Fibroblast of skin of right biceps (primary cell): ENCODE measurements at regions not wholly inside any gene's neighbourhood (a gene's known extent, or its start where the extent isn't known, plus 50 kb on each side); places are given as distances from the start of the nearest gene placed in this dataset.
"Not testable (repeated sequence)": the region's sequence is repeated elsewhere in the genome, so short reads cannot be mapped to it uniquely, and the experiment has no call there.

ENCODE experiments used
- DNase-seq: peaks from one replicate; pipeline ENCODE4 v3.0.0-alpha.2; 2013

- DNase-seq = peak; percentile 94
Observed at GRCh38 chr1:98325646-98326440, 335.7 kb upstream of the SNX7 start.

DNA sequence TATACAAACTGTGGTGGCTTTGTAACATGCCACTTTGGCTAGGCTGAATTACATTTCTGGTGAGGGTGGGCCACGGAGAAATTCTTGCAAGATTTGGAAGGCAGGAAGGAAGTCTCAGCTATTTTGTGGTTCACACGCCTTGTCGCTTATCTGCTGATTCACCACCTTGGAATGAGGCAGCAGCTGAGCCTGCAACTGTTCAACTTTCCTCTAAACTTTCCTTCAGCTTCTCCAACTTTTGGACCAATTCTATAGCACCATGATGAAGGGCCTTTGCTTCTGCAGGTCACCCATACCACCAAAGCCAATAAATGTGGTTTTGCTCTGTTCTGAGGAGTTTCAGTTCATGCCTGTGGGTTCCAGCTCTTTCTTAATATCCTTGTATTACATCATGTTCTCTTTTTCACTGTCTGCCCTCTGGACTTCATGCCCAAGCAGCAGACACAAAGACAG lies 337.6 kb upstream of the SNX7 start:
- peak; percentile 99 for DNase-seq

GRCh38 chr1:98323388-98323787 lies 338.1 kb upstream of the SNX7 start:
- peak; percentile 86 for DNase-seq

DNA sequence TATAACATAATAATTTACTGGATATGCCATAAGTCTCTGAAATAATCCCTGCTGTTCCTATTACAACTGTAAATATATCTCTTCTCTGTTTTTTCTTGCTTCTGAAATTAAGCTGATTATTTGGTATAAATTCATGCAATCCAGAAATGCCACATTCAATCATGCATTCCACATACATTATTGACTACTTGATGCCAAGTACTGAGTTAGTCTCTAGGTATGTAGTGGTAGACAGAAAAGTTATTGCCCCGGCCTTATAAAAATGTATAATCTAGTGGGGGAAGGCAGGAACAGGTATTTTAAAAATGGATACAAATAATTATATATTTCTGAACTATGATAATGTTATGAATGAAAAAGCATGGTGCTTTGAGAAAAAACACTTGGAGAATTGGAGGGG lies 338.6 kb upstream of the SNX7 start:
- peak; percentile 64 for DNase-seq

DNA sequence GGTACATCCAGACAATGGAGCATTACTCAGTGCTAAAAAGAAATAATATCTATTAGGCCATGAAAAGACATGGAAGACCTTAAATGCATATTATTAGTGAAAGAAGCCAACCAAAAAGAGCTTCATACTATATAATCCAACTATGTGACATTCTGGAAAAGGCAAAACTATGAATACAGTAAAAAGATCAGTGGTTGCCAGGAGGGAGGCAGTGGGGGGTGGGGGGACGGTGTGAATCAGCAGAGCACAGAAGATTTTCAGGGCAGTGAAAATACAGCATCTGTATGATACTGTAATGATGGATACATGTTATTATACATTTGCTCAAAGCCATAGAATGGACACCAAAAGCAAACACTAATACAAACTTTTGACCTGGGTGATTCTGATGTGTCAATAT lies 339.4 kb upstream of the SNX7 start:
- DNase-seq = peak; percentile 30

GRCh38 chr1:98321191-98321590 lies 340.3 kb upstream of the SNX7 start:
- no peak for DNase-seq

- DNase-seq = peak; percentile 86
Observed at GRCh38 chr1:98316286-98316905, 345.1 kb upstream of the SNX7 start.

GRCh38 chr1:98315309-98315708 lies 346.2 kb upstream of the SNX7 start:
- DNase-seq = peak; percentile 82

DNA sequence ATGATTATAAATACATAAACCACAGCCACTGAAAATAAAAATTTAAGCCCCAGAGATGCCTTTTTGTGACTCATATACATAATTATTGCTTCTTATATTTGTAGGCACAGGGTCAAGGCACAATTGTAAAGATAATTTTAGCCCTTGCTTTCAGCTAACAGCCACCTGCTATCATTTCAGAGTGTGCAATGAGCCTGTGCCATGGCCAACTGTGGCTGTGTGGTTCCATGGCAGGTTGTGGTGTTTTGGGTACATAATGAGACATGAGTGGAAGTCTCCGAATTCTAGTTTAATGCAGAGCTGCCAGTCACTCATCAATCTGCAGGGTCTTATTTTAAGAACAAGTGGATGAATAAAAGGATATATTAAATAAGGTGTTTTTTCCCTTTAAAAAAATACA lies 346.9 kb upstream of the SNX7 start:
- no peak for DNase-seq

DNA sequence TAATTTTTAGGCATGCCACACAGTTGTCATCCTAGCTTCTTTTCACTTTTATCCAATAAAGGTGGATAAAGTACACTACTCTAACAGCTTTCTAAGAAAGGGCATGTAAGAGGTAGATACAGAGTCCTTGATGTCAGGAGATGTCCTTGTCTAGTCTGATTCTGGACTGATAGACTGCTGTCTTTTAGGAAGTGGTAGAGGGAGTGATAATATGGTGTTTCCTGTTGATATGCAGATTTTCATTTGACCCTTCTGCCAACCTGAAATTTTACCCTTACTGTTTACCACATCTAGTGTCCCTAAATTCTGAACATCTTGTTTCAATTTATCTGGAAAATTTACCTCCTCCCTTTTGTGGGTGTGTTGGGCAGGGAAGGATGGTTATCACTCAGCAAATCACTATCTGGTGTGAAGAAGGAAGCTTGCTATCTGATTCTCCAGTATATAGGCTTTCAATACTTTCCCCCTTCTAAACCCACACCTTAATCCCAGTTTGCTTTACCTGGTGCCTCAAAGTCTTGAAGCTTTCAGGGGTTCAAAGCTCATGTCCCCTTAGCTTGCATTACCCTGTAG lies 354.9 kb upstream of the SNX7 start:
- no peak for DNase-seq

- DNase-seq = no peak
Observed at GRCh38 chr1:98305362-98305761, 356.2 kb upstream of the SNX7 start.

- DNase-seq = no peak
Observed at GRCh38 chr1:98304888-98305287, 356.6 kb upstream of the SNX7 start.

DNA sequence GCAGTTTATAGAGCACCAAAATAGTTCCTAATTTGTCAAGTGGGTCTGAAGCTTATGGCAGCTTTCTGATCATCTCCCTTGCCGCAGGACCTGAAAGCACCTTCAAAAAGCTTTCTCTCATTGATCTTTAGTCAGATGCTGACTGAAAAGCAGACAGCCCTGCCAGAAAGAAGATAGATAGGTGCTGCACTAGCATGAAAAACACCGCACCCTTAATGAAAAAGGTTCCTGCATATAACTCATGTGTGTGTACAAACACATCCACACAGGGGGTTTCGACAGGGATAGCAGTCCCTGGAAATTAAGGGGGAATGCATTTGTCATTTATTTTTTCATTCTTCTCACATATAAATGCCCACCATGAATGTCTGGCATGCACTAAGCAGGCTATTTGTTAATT lies 361.7 kb upstream of the SNX7 start:
- DNase-seq = no peak

DNA sequence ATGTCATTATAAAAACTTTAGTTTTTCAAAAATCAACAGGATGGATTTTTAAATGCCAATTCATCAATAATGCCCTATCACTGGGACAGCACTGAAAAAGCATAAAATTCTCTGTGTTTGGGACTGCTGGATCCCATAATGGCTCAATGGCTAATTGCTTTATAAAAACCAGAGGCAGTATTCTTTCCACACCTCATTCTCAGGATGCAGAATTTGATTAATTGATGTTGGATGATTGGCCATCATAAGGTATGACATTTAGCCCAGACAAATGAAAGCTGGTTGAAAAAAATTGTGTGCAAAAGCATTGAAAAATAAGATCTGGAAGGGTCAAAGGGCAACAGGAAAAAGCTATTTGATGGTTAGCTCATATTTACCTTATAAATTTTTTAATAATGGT lies 362.2 kb upstream of the SNX7 start:
- DNase-seq = no peak

DNA sequence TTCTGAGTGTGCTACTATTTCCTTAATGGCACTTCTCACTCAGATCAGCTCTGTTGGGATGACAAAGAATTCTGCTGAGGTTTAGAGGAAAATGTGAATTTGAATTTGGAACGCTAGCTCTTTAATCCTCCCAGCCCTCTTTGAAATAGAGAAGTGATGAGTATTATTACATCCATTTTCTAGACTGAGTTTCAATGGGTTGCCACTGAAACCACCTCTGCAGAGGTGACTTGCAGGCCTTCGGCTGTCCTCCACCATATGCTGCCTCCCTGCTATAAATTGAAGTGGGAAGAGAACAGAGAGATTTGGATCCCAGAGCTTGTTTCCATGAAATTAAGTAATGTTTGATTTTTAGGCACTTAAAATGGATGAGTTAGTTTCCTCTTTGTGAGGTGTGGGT lies 363.2 kb upstream of the SNX7 start:
- DNase-seq = no peak

DNA sequence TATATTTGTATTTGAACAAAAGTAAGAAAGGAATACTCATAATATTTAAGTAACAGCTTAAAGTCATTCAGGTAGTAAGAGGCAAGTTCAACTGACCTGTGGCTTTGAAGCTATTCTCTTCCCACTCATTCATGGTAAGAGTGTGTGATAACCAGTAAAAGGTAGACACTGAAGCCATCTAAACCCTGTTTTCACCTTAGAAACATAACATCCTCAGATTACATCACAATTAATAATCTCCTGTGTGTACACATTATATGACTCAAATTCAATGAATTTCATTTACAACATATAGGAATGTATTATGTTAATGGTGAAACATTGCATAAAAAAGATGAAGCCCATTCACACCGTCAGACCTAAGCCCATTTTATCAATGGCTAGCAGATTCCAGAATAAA lies 364.8 kb upstream of the SNX7 start:
- DNase-seq = no peak

GRCh38 chr1:98294127-98294526 lies 367.4 kb upstream of the SNX7 start:
- DNase-seq = no peak

DNA sequence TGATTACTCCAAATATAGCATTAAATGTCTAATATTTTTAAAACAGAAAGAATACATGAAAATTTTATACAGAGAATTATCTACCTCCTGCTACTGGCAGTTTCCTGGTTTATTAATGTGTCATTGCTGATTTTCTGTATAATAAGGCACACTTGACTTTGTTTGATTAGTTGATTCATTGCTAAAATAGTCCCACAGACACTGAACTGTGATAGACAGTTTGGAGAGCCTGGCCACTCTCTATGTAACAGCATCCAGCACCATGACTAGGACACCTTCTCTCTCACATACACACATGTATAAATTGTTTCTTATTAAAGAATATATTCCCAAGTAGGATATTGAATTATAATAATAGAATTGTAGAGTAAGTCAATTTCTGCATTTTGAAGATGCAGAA lies 368.5 kb upstream of the SNX7 start:
- no peak for DNase-seq

GRCh38 chr1:98289311-98289710 lies 368.5 kb upstream of the DPYD start:
- DNase-seq = no peak

GRCh38 chr1:98288494-98288893 lies 367.7 kb upstream of the DPYD start:
- DNase-seq = no peak

DNA sequence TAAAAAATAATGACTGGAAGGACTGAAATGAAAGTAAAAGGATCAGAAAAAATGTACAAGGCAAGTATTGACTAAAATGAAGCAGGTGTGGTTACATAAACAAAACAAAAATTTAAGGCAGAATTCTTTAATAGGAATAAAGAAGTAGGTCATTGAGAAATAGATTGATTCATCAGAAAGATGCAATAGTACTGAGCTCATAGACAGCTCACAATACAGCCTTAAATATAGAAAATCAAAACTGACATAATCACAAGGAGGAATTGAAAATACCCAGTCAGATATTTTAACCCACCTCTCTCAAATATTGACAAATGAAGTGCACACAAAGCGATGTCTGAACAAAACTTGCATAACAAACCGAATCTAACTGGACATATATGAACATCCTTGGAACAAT lies 366.8 kb upstream of the DPYD start:
- no peak for DNase-seq

GRCh38 chr1:98286656-98287055 lies 365.8 kb upstream of the DPYD start:
- no peak for DNase-seq

- DNase-seq = not testable (repeated sequence)
Observed at GRCh38 chr1:98285286-98285685, 364.5 kb upstream of the DPYD start.

DNA sequence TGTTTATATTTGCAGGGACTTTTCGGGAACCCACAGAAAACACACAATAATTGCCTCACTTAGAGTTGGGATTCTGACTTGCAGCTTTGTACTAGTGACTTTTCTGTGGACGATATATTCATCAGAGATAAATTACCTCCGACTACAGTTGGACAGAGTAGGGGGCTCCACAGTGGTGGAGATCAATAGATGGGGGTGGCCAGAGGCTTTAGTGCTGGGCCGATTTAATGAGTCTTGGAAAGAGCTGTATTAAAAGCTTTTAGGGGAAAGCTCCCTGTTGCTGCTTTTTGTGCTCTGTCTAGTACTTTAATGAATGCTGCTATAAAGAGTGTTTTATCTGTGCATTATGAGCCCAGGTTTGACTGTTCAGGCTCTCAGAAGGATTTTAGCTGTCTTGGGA lies 359.2 kb upstream of the DPYD start:
- DNase-seq = no peak
